H9 (cell line): ENCODE measurements at regions not wholly inside any gene's neighbourhood (a gene's known extent, or its start where the extent isn't known, plus 50 kb on each side); places are given as distances from the start of the nearest gene placed in this dataset.
A peak's percentile ranks its signal among the peaks of the same experiment; 100 is the strongest.

ENCODE experiments used
- DNase-seq: peaks from one replicate; pipeline ENCODE4 v3.0.0-alpha.2; 2017
- H2AFZ ChIP-seq: one replicate; pipeline ENCODE4 v1.6.1; 2013; ENCODE audit warnings: mild to moderate bottlenecking, low read length, control low read depth, moderate library complexity
- H2AK5ac ChIP-seq: 2 replicates; pipeline ENCODE4 v1.6.1; 2013; ENCODE audit warnings: low read length, control low read depth, mixed read lengths; ENCODE audit not compliant: insufficient read length
- H2BK120ac ChIP-seq: one replicate; pipeline ENCODE4 v1.6.1; 2013; ENCODE audit warnings: low read depth, mild to moderate bottlenecking, low read length, control low read depth, inconsistent platforms; ENCODE audit not compliant: poor library complexity, severe bottlenecking
- H2BK12ac ChIP-seq: 2 replicates; pipeline ENCODE4 v1.6.1; 2013; ENCODE audit warnings: low read length, control low read depth, mixed read lengths, low read depth; ENCODE audit not compliant: insufficient read length
- H2BK15ac ChIP-seq: 2 replicates; pipeline ENCODE4 v1.6.1; 2013; ENCODE audit warnings: low read depth, low read length, control low read depth
- H2BK20ac ChIP-seq: one replicate; pipeline ENCODE4 v1.6.1; 2013; ENCODE audit warnings: low read depth, mild to moderate bottlenecking, low read length, control low read depth, inconsistent platforms; ENCODE audit not compliant: poor library complexity, severe bottlenecking
- H2BK5ac ChIP-seq: 2 replicates; pipeline ENCODE4 v1.6.1; 2013; ENCODE audit warnings: low read length, control low read depth, mixed read lengths; ENCODE audit not compliant: insufficient read length
- H3K14ac ChIP-seq: 2 replicates; pipeline ENCODE4 v1.6.1; 2013; ENCODE audit warnings: low read length, control low read depth; ENCODE audit not compliant: insufficient read depth
- H3K18ac ChIP-seq: 2 replicates; pipeline ENCODE4 v1.6.1; 2013; ENCODE audit warnings: low read depth, mild to moderate bottlenecking, mixed read lengths, low read length, control low read depth; ENCODE audit not compliant: insufficient read length
- H3K23ac ChIP-seq: 2 replicates; pipeline ENCODE4 v1.6.1; 2013; ENCODE audit warnings: low read length, control low read depth, mixed read lengths, low read depth; ENCODE audit not compliant: insufficient read length
- H3K23me2 ChIP-seq: 2 replicates; pipeline ENCODE4 v1.6.1; 2013; ENCODE audit warnings: low read depth, mild to moderate bottlenecking, mixed read lengths, low read length, control low read depth; ENCODE audit not compliant: insufficient read length, poor library complexity, severe bottlenecking
- H3K27ac ChIP-seq: 2 replicates; pipeline ENCODE4 v1.5.1; 2013; ENCODE audit warnings: low read length, control low read depth, mixed read lengths, low read depth; ENCODE audit not compliant: insufficient read length
- H3K27me3 ChIP-seq: 2 replicates; pipeline ENCODE4 v1.6.1; 2013; ENCODE audit warnings: low read length, control low read depth, inconsistent platforms; ENCODE audit not compliant: insufficient read depth
- H3K4ac ChIP-seq: 2 replicates; pipeline ENCODE4 v1.6.1; 2013; ENCODE audit warnings: low read depth, mild to moderate bottlenecking, control low read depth, inconsistent platforms, low read length, moderate library complexity
- H3K4me1 ChIP-seq: 2 replicates; pipeline ENCODE4 v1.6.1; 2013; ENCODE audit warnings: low read length, control low read depth, inconsistent platforms; ENCODE audit not compliant: insufficient read depth
- H3K4me2 ChIP-seq: 2 replicates; pipeline ENCODE4 v1.6.1; 2013; ENCODE audit warnings: low read length, control low read depth, mixed read lengths; ENCODE audit not compliant: insufficient read length, insufficient read depth
- H3K56ac ChIP-seq: 2 replicates; pipeline ENCODE4 v1.6.1; 2013; ENCODE audit warnings: low read depth, mild to moderate bottlenecking, mixed read lengths, low read length, control low read depth; ENCODE audit not compliant: insufficient read length
- H3K79me1 ChIP-seq: 2 replicates; pipeline ENCODE4 v1.6.1; 2013; ENCODE audit warnings: low read depth, mild to moderate bottlenecking, moderate library complexity, low read length, control low read depth, inconsistent platforms; ENCODE audit not compliant: insufficient read depth, poor library complexity, severe bottlenecking
- H3K79me2 ChIP-seq: 2 replicates; pipeline ENCODE4 v1.6.1; 2013; ENCODE audit warnings: low read length, control low read depth, inconsistent platforms; ENCODE audit not compliant: insufficient read depth
- H3K9ac ChIP-seq: 2 replicates; pipeline ENCODE4 v1.6.1; 2013; ENCODE audit warnings: low read length, control low read depth, mixed read lengths; ENCODE audit not compliant: insufficient read length; ENCODE audit errors: extremely low read depth
- H3K9me3 ChIP-seq: one replicate; pipeline ENCODE4 v1.6.1; 2013; ENCODE audit warnings: low read depth, low read length, inconsistent platforms; ENCODE audit not compliant: control insufficient read depth
- H3T11ph ChIP-seq: one replicate; pipeline ENCODE4 v1.6.1; 2013; ENCODE audit warnings: mild to moderate bottlenecking, low read length, control low read depth, inconsistent platforms
- H4K20me1 ChIP-seq: one replicate; pipeline ENCODE4 v1.6.1; 2013; ENCODE audit not compliant: control insufficient read depth, insufficient read length, insufficient read depth
- H4K5ac ChIP-seq: 2 replicates; pipeline ENCODE4 v1.6.1; 2013; ENCODE audit warnings: low read depth, mild to moderate bottlenecking, mixed read lengths, low read length, control low read depth; ENCODE audit not compliant: insufficient read length
- H4K8ac ChIP-seq: replicated peaks from 2 replicates; pipeline ENCODE4 v1.6.1; 2013; ENCODE audit warnings: low read length, control low read depth, mixed read lengths, low read depth; ENCODE audit not compliant: insufficient read length
- H4K91ac ChIP-seq: 2 replicates; pipeline ENCODE4 v1.6.1; 2013; ENCODE audit warnings: low read depth, mild to moderate bottlenecking, moderate library complexity, mixed read lengths, low read length, control low read depth; ENCODE audit not compliant: insufficient read length
- H3K27ac Mint-ChIP-seq, 3 experiments: 2 replicates in 2 of 3; 3 replicates in 1 of 3; pipeline ENCODE4 v1.8.0; 2020 to 2021; ENCODE audit warnings: mixed read lengths in 3 of 3, mild to moderate bottlenecking in 1 of 3, moderate library complexity in 1 of 3
- H3K27me3 Mint-ChIP-seq: 2 replicates; pipeline ENCODE4 v1.8.0; 2021; ENCODE audit warnings: low read depth, mild to moderate bottlenecking, moderate library complexity, mixed read lengths
- H3K36me3 Mint-ChIP-seq, 3 experiments: 2 replicates in 2 of 3; 3 replicates in 1 of 3; pipeline ENCODE4 v1.8.0; 2020 to 2021; ENCODE audit warnings: low read depth in 3 of 3, mixed read lengths in 3 of 3; ENCODE audit not compliant: insufficient read depth in 1 of 3
- H3K4me1 Mint-ChIP-seq, 2 experiments: 2 replicates each; pipeline ENCODE4 v1.8.0; 2020; ENCODE audit warnings: mixed read lengths in 2 of 2
- H3K4me3 Mint-ChIP-seq, 2 experiments: 2 replicates in 1 of 2; 3 replicates in 1 of 2; pipeline ENCODE4 v1.8.0; 2020 to 2021; ENCODE audit warnings: mild to moderate bottlenecking in 2 of 2, mixed read lengths in 2 of 2, moderate library complexity in 1 of 2
- H3K9me3 Mint-ChIP-seq, 2 experiments: 2 replicates in 1 of 2; 3 replicates in 1 of 2; pipeline ENCODE4 v1.8.0; 2020; ENCODE audit warnings: mild to moderate bottlenecking in 2 of 2, mixed read lengths in 2 of 2, moderate library complexity in 1 of 2
- WGBS: extraction: QIAGEN DNeasy Blood & Tissue Kit; methylation state at CpG from one replicate; pipeline ENCODE4 v1.1.7; 2013; ENCODE audit warnings: missing lambda C conversion rate, low lambda C conversion rate, mixed read lengths; ENCODE audit not compliant: insufficient read length; ENCODE audit errors: extremely low coverage; 5-methylcytosine and 5-hydroxymethylcytosine counted together
- TF ChIP-seq, protein P1 (sequence below): fragments of 200-600 bp; sonication (generic); conservative IDR thresholded peaks from 3 replicates; pipeline ENCODE4 v1.8.0; 2021; ENCODE audit warnings: antibody characterized with exemption, mild to moderate bottlenecking

GRCh38 chr2:195559431-195559914 is 97.6 kb upstream of the SLC39A10 start:
- H3K4ac ChIP-seq: no peak overlapping the region
- TF ChIP-seq, protein P1, sequence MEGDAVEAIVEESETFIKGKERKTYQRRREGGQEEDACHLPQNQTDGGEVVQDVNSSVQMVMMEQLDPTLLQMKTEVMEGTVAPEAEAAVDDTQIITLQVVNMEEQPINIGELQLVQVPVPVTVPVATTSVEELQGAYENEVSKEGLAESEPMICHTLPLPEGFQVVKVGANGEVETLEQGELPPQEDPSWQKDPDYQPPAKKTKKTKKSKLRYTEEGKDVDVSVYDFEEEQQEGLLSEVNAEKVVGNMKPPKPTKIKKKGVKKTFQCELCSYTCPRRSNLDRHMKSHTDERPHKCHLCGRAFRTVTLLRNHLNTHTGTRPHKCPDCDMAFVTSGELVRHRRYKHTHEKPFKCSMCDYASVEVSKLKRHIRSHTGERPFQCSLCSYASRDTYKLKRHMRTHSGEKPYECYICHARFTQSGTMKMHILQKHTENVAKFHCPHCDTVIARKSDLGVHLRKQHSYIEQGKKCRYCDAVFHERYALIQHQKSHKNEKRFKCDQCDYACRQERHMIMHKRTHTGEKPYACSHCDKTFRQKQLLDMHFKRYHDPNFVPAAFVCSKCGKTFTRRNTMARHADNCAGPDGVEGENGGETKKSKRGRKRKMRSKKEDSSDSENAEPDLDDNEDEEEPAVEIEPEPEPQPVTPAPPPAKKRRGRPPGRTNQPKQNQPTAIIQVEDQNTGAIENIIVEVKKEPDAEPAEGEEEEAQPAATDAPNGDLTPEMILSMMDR: no peak
- H3K79me2 ChIP-seq: no peaks in the 10 kb centered on the region
- H3K23me2 ChIP-seq: no peaks in the 10 kb centered on the region
- peaks cover 2% of the 10 kb centered on the region; the same call in 1 of the 2 replicates for H3K4me1 ChIP-seq
- H4K8ac ChIP-seq: no peak overlapping the region
- no peak overlapping the region for H3K14ac ChIP-seq
- H2AK5ac ChIP-seq: no peak overlapping the region
- no peak overlapping the region for H4K5ac ChIP-seq
- H3K79me1 ChIP-seq: no peaks in the 10 kb centered on the region
- no peaks in the 10 kb centered on the region for H3K9me3 ChIP-seq
- no peak overlapping the region for H2BK5ac ChIP-seq
- no peak overlapping the region for H3K23ac ChIP-seq
- Mint-ChIP-seq H3K4me1 (peaks cover 10 to 12% of the 10 kb centered on the region in 2 experiments), H3K9me3 (no peaks in the 10 kb centered on the region), H3K36me3 (no peaks in the 10 kb centered on the region), H3K27me3 (no peaks in the 10 kb centered on the region), H3K4me3 (no peak overlapping the region), H3K27ac (peak overlapping the region in 1 of 3 experiments; percentile 74; a peak in 1 of 7 replicates)
- no peak overlapping the region for H3K4me2 ChIP-seq
- no peak overlapping the region for H2BK15ac ChIP-seq
- no peak overlapping the region for H3K27ac ChIP-seq
- H2BK20ac ChIP-seq: no peak overlapping the region
- no CpG with 5 or more reads among the region's 5 CpGs for WGBS
- H4K20me1 ChIP-seq: no peaks in the 10 kb centered on the region
- no peak overlapping the region for H2AFZ ChIP-seq
- H2BK120ac ChIP-seq: no peak overlapping the region
- no peak overlapping the region for H3T11ph ChIP-seq
- no peak overlapping the region for H3K9ac ChIP-seq
- no peak overlapping the region for H3K56ac ChIP-seq
- no peak overlapping the region for H4K91ac ChIP-seq
- no peak overlapping the region for H2BK12ac ChIP-seq
- no peak overlapping the region for H3K18ac ChIP-seq
- H3K27me3 ChIP-seq: no peaks in the 10 kb centered on the region
- DNase-seq: peak; percentile 53
